ENCODE measurements at regions not wholly inside any gene's neighbourhood (a gene's known extent, or its start where the extent isn't known, plus 50 kb on each side); places are given as distances from the start of the nearest gene placed in this dataset.
A peak's percentile ranks its signal among the peaks of the same experiment; 100 is the strongest.

- no peak for TF ChIP-seq MYC (IDR thresholded peaks at IDR 0.05; ENCODE audit: low read depth, low read length)
- no peak for TF ChIP-seq MAX (IDR thresholded peaks at IDR 0.05; ENCODE audit: low read depth, low read length)
- TF ChIP-seq CTCF (IDR thresholded peaks at IDR 0.05; ENCODE audit: low read depth, low read length) = no peak
- TF ChIP-seq POLR2A (IDR thresholded peaks at IDR 0.05; ENCODE audit: extremely low read depth, insufficient read length) = no peak
- H3K4me3 ChIP-seq (ENCODE audit: low read depth, low read length) = no peak overlapping the region
- peak; percentile 23 for DNase-seq (ENCODE audit: low read depth)
Observed at GRCh38 chr7:49513911-49514310, 259.5 kb upstream of the VWC2 start.

GRCh38 chr7:49520951-49521350, 252.5 kb upstream of the VWC2 start:
- DNase-seq (ENCODE audit: low read depth) = no peak
- TF ChIP-seq MYC (IDR thresholded peaks at IDR 0.05; ENCODE audit: low read depth, low read length) = no peak
- TF ChIP-seq CTCF (IDR thresholded peaks at IDR 0.05; ENCODE audit: low read depth, low read length) = no peak
- TF ChIP-seq MAX (IDR thresholded peaks at IDR 0.05; ENCODE audit: low read depth, low read length) = no peak
- TF ChIP-seq POLR2A (IDR thresholded peaks at IDR 0.05; ENCODE audit: extremely low read depth, insufficient read length) = no peak
- no peak overlapping the region for H3K4me3 ChIP-seq (ENCODE audit: low read depth, low read length)

- DNase-seq (ENCODE audit: low read depth) = no peak
- no peak overlapping the region for H3K4me3 ChIP-seq (ENCODE audit: low read depth, low read length)
- TF ChIP-seq CTCF (IDR thresholded peaks at IDR 0.05; ENCODE audit: low read depth, low read length) = no peak
- TF ChIP-seq POLR2A (IDR thresholded peaks at IDR 0.05; ENCODE audit: extremely low read depth, insufficient read length) = no peak
- TF ChIP-seq MAX (IDR thresholded peaks at IDR 0.05; ENCODE audit: low read depth, low read length) = no peak
- TF ChIP-seq MYC (IDR thresholded peaks at IDR 0.05; ENCODE audit: low read depth, low read length) = no peak
Observed at GRCh38 chr7:49522111-49522510, 251.3 kb upstream of the VWC2 start.

- no peak overlapping the region for H3K4me3 ChIP-seq (ENCODE audit: low read depth, low read length)
- DNase-seq (ENCODE audit: low read depth) = no peak
- TF ChIP-seq MAX (IDR thresholded peaks at IDR 0.05; ENCODE audit: low read depth, low read length) = no peak
Observed at GRCh38 chr7:49523870-49524269, 249.6 kb upstream of the VWC2 start.

- TF ChIP-seq MAX (IDR thresholded peaks at IDR 0.05; ENCODE audit: low read depth, low read length) = no peak
- no peak for TF ChIP-seq CTCF (IDR thresholded peaks at IDR 0.05; ENCODE audit: low read depth, low read length)
- TF ChIP-seq POLR2A (IDR thresholded peaks at IDR 0.05; ENCODE audit: extremely low read depth, insufficient read length) = no peak
- no peak for TF ChIP-seq MYC (IDR thresholded peaks at IDR 0.05; ENCODE audit: low read depth, low read length)
- H3K4me3 ChIP-seq (ENCODE audit: low read depth, low read length) = no peak overlapping the region
- DNase-seq (ENCODE audit: low read depth) = no peak
Observed at GRCh38 chr7:49527182-49527581, 246.3 kb upstream of the VWC2 start.

- H3K4me3 ChIP-seq (ENCODE audit: low read depth, low read length) = no peak overlapping the region
- TF ChIP-seq CTCF (IDR thresholded peaks at IDR 0.05; ENCODE audit: low read depth, low read length) (no peak), POLR2A (IDR thresholded peaks at IDR 0.05; ENCODE audit: extremely low read depth, insufficient read length) (no peak), MYC (IDR thresholded peaks at IDR 0.05; ENCODE audit: low read depth, low read length) (no peak), MAX (IDR thresholded peaks at IDR 0.05; ENCODE audit: low read depth, low read length) (no peak)
- no peak for DNase-seq (ENCODE audit: low read depth)
Observed at GRCh38 chr7:49530481-49530880, 243.0 kb upstream of the VWC2 start.
